ENCODE measurements at regions not wholly inside any gene's neighbourhood (a gene's known extent, or its start where the extent isn't known, plus 50 kb on each side); places are given as distances from the start of the nearest gene placed in this dataset.

GRCh38 chr6:37551446-37551845 lies 51.8 kb upstream of the CCDC167 start:
- Histone ChIP-seq H3K4me3 (ENCODE audit: low read length in 2 of 2) (no peak overlapping the region), H3K27ac (ENCODE audit: low read depth in 1 of 2, low read length in 1 of 2) (no peak overlapping the region), H3K9me3 (ENCODE audit: control insufficient read depth in 2 of 2, insufficient read depth in 1 of 2, low read length in 1 of 2) (no peaks in the 10 kb centered on the region), H3K36me3 (ENCODE audit: control insufficient read depth in 2 of 2, insufficient read depth in 2 of 2, low read length in 1 of 2) (no peaks in the 10 kb centered on the region), H3K4me1 (ENCODE audit: control insufficient read depth in 2 of 2, insufficient read depth in 2 of 2, low read length in 2 of 2) (peaks cover 10 to 56% of the 10 kb centered on the region in 2 donors), H3K27me3 (ENCODE audit: control insufficient read depth in 2 of 2, insufficient read depth in 1 of 2, low read length in 1 of 2) (peaks cover 0 to 7% of the 10 kb centered on the region in 2 donors)
- 94% methylated on average over 3 of the region's 3 CpGs for WGBS
- no peak for DNase-seq (ENCODE audit: low read depth in 6 of 9, low spot score in 9 of 9)

GRCh38 chr6:37551002-37551401 lies 51.3 kb upstream of the CCDC167 start:
- no peaks in the 10 kb centered on the region for H3K36me3 ChIP-seq (ENCODE audit: control insufficient read depth in 2 of 2, insufficient read depth in 2 of 2, low read length in 1 of 2)

GRCh38 chr6:37550191-37550831 lies 50.6 kb upstream of the CCDC167 start:
- 92% methylated on average over 12 of the region's 12 CpGs for WGBS
- Histone ChIP-seq H3K4me1 (ENCODE audit: control insufficient read depth in 2 of 2, insufficient read depth in 2 of 2, low read length in 2 of 2) (peaks cover 10 to 55% of the 10 kb centered on the region in 2 donors), H3K27ac (ENCODE audit: low read depth in 1 of 2, low read length in 1 of 2) (no peak overlapping the region), H3K27me3 (ENCODE audit: control insufficient read depth in 2 of 2, insufficient read depth in 1 of 2, low read length in 1 of 2) (peaks cover 0 to 9% of the 10 kb centered on the region in 2 donors), H3K4me3 (ENCODE audit: low read length in 2 of 2) (no peak overlapping the region), H3K36me3 (ENCODE audit: control insufficient read depth in 2 of 2, insufficient read depth in 2 of 2, low read length in 1 of 2) (no peaks in the 10 kb centered on the region), H3K9me3 (ENCODE audit: control insufficient read depth in 2 of 2, insufficient read depth in 1 of 2, low read length in 1 of 2) (no peaks in the 10 kb centered on the region)
- DNase-seq (ENCODE audit: low read depth in 6 of 9, low spot score in 9 of 9): no peak

More at GRCh38 chr6:37551002-37551401, 51.3 kb upstream of the CCDC167 start:
- no peak overlapping the region for H3K4me3 ChIP-seq (ENCODE audit: low read length in 2 of 2)
- DNase-seq (ENCODE audit: low read depth in 6 of 9, low spot score in 9 of 9): no peak
- H3K27me3 ChIP-seq (ENCODE audit: control insufficient read depth in 2 of 2, insufficient read depth in 1 of 2, low read length in 1 of 2): peaks cover 0 to 7% of the 10 kb centered on the region in 2 donors
- no peaks in the 10 kb centered on the region for H3K9me3 ChIP-seq (ENCODE audit: control insufficient read depth in 2 of 2, insufficient read depth in 1 of 2, low read length in 1 of 2)
- H3K27ac ChIP-seq (ENCODE audit: low read depth in 1 of 2, low read length in 1 of 2): no peak overlapping the region
- H3K4me1 ChIP-seq (ENCODE audit: control insufficient read depth in 2 of 2, insufficient read depth in 2 of 2, low read length in 2 of 2): peaks cover 10 to 55% of the 10 kb centered on the region in 2 donors
- 64% methylated on average over 3 of the region's 3 CpGs for WGBS

GRCh38 chr6:37549558-37549957 lies 49.9 kb upstream of the CCDC167 start:
- peaks cover 0 to 7% of the 10 kb centered on the region in 2 donors for H3K27me3 ChIP-seq (ENCODE audit: control insufficient read depth in 2 of 2, insufficient read depth in 1 of 2, low read length in 1 of 2)
- DNase-seq (ENCODE audit: low read depth in 6 of 9, low spot score in 9 of 9): no peak
- no peak overlapping the region for H3K4me3 ChIP-seq (ENCODE audit: low read length in 2 of 2)
- H3K9me3 ChIP-seq (ENCODE audit: control insufficient read depth in 2 of 2, insufficient read depth in 1 of 2, low read length in 1 of 2): no peaks in the 10 kb centered on the region
- no peaks in the 10 kb centered on the region for H3K36me3 ChIP-seq (ENCODE audit: control insufficient read depth in 2 of 2, insufficient read depth in 2 of 2, low read length in 1 of 2)
- 94% methylated on average over 11 of the region's 11 CpGs for WGBS
- H3K4me1 ChIP-seq (ENCODE audit: control insufficient read depth in 2 of 2, insufficient read depth in 2 of 2, low read length in 2 of 2): peaks cover 10 to 52% of the 10 kb centered on the region in 2 donors
- H3K27ac ChIP-seq (ENCODE audit: low read depth in 1 of 2, low read length in 1 of 2): peak overlapping the region in 1 of 2 donors; percentile 7
